Prostate gland (tissue), 2 donors: ENCODE measurements at regions not wholly inside any gene's neighbourhood (a gene's known extent, or its start where the extent isn't known, plus 50 kb on each side); places are given as distances from the start of the nearest gene placed in this dataset.

Experiments
- DNase-seq: peaks from one replicate; pipeline ENCODE4 v3.0.0-alpha.2; 2019; ENCODE audit warnings: low spot score
- H3K27ac ChIP-seq, 2 donors: fragments of 200-600 bp; sonication (generic); 2 replicates each; pipeline ENCODE4 v1.5.1; 2017 to 2019
- H3K27me3 ChIP-seq: fragments of 200-600 bp; sonication (generic); replicated peaks from 2 replicates; pipeline ENCODE4 v1.5.1; 2019; ENCODE audit not compliant: insufficient read depth
- H3K36me3 ChIP-seq, 2 donors: fragments of 200-600 bp; sonication (generic); 1 replicate in 1 of 2; 2 replicates in 1 of 2; pipeline versions ENCODE4 v1.5.1 to v1.8.1; 2017 to 2019
- H3K4me1 ChIP-seq: fragments of 200-600 bp; sonication (generic); replicated peaks from 2 replicates; pipeline ENCODE4 v1.5.1; 2019
- H3K4me3 ChIP-seq, 2 donors: fragments of 200-600 bp; sonication (generic); 2 replicates each; pipeline ENCODE4 v1.5.1; 2017 to 2019
- H3K9me3 ChIP-seq: fragments of 200-600 bp; sonication (generic); 2 replicates; pipeline ENCODE4 v1.5.1; 2017
- CTCF ChIP-seq, 4 experiments: fragments of 200-600 bp in 2 of 4; fragments of 450-650 bp in 2 of 4; sonication (generic) in 2 of 4; IDR thresholded peaks; 1 replicate in 3 of 4; 2 replicates in 1 of 4; pipeline ENCODE4 v1.5.1; 2016 to 2019; ENCODE audit warnings: antibody characterized with exemption in 4 of 4, mild to moderate bottlenecking in 2 of 4, moderate library complexity in 2 of 4
- POLR2A ChIP-seq: fragments of 450-650 bp; IDR thresholded peaks from one replicate; pipeline ENCODE4 v1.6.1; 2016; ENCODE audit warnings: antibody characterized with exemption, mild to moderate bottlenecking
- POLR2AphosphoS5 ChIP-seq: sonication (generic); formaldehyde crosslinking; IDR thresholded peaks from one replicate; pipeline ENCODE4 v1.6.1; 2017; ENCODE audit warnings: antibody characterized with exemption
- WGBS: methylation state at CpG from one replicate; pipeline ENCODE4 v1.1.5; 2018; 5-methylcytosine and 5-hydroxymethylcytosine counted together
- intact Hi-C: fragments of 100-400 bp; cut with DNase I; formaldehyde crosslinking; loops from one replicate; pipeline ENCODE4 v1.14.2; 2022

GRCh38 chr11:130737866-130738431 lies 178.3 kb downstream of the SNX19 start:
- no peak for TF ChIP-seq POLR2A
- no peak for TF ChIP-seq POLR2AphosphoS5
- no peak for TF ChIP-seq CTCF (IDR thresholded peaks at IDR 0.05)
- DNase-seq: no peak
- H3K27ac ChIP-seq: no peak overlapping the region
- no peaks in the 10 kb centered on the region for H3K36me3 ChIP-seq
- 28% methylated on average over 12 of the region's 12 CpGs for whole genome bisulfite sequencing
- no peaks in the 10 kb centered on the region for H3K4me1 ChIP-seq
- no peak overlapping the region for H3K4me3 ChIP-seq
- no peaks in the 10 kb centered on the region for H3K9me3 ChIP-seq
- intact Hi-C loops: no loop called here
- no peaks in the 10 kb centered on the region for H3K27me3 ChIP-seq

- WGBS: 53% methylated on average over 3 of the region's 3 CpGs
- Histone ChIP-seq H3K9me3 (no peaks in the 10 kb centered on the region), H3K4me1 (no peaks in the 10 kb centered on the region), H3K4me3 (no peak overlapping the region), H3K27me3 (no peaks in the 10 kb centered on the region), H3K27ac (no peak overlapping the region), H3K36me3 (no peaks in the 10 kb centered on the region)
- no peak for TF ChIP-seq CTCF (IDR thresholded peaks at IDR 0.05)
- TF ChIP-seq POLR2A: no peak
- TF ChIP-seq POLR2AphosphoS5: no peak
- intact Hi-C loops: no loop called here
- DNase-seq: no peak
Observed at GRCh38 chr11:130738611-130739010, 177.7 kb downstream of the SNX19 start.

GRCh38 chr11:130740819-130741218 lies 175.5 kb downstream of the SNX19 start:
- no peaks in the 10 kb centered on the region for H3K27me3 ChIP-seq
- no peaks in the 10 kb centered on the region for H3K9me3 ChIP-seq
- WGBS: 97% methylated on average over 4 of the region's 4 CpGs
- no peaks in the 10 kb centered on the region for H3K36me3 ChIP-seq
- intact Hi-C loops: no loop called here
- H3K4me1 ChIP-seq: no peaks in the 10 kb centered on the region
- H3K27ac ChIP-seq: no peak overlapping the region
- TF ChIP-seq POLR2AphosphoS5 (no peak), POLR2A (no peak), CTCF (IDR thresholded peaks at IDR 0.05) (no peak)
- DNase-seq: no peak
- H3K4me3 ChIP-seq: no peak overlapping the region

- 55% methylated on average over 3 of the region's 3 CpGs for WGBS
- intact Hi-C loops: no loop called here
- Histone ChIP-seq H3K9me3 (no peaks in the 10 kb centered on the region), H3K4me1 (no peaks in the 10 kb centered on the region), H3K36me3 (no peaks in the 10 kb centered on the region), H3K27ac (no peak overlapping the region), H3K4me3 (no peak overlapping the region), H3K27me3 (no peaks in the 10 kb centered on the region)
- TF ChIP-seq POLR2A: no peak
- TF ChIP-seq POLR2AphosphoS5: no peak
- TF ChIP-seq CTCF (IDR thresholded peaks at IDR 0.05): no peak
- DNase-seq: no peak
Observed at GRCh38 chr11:130744794-130745193, 171.5 kb downstream of the SNX19 start.

GRCh38 chr11:130749216-130749615 lies 167.1 kb downstream of the SNX19 start:
- Histone ChIP-seq H3K27ac (no peak overlapping the region), H3K9me3 (no peaks in the 10 kb centered on the region), H3K36me3 (no peaks in the 10 kb centered on the region), H3K4me1 (no peaks in the 10 kb centered on the region), H3K4me3 (no peak overlapping the region), H3K27me3 (no peaks in the 10 kb centered on the region)
- TF ChIP-seq POLR2AphosphoS5 (no peak), POLR2A (no peak), CTCF (IDR thresholded peaks at IDR 0.05) (no peak)
- intact Hi-C loops: no loop called here
- DNase-seq: no peak
- WGBS: 63% methylated on average over 2 of the region's 2 CpGs
